ENCODE measurements at regions not wholly inside any gene's neighbourhood (a gene's known extent, or its start where the extent isn't known, plus 50 kb on each side); places are given as distances from the start of the nearest gene placed in this dataset.

GRCh38 chr12:111072299-111072698 lies 151.9 kb upstream of the MYL2 start:
- TF ChIP-seq CTCF (conservative IDR thresholded peaks at IDR 0.05) = no peak
- H3K27ac ChIP-seq = peak overlapping the region; percentile 93

DNA sequence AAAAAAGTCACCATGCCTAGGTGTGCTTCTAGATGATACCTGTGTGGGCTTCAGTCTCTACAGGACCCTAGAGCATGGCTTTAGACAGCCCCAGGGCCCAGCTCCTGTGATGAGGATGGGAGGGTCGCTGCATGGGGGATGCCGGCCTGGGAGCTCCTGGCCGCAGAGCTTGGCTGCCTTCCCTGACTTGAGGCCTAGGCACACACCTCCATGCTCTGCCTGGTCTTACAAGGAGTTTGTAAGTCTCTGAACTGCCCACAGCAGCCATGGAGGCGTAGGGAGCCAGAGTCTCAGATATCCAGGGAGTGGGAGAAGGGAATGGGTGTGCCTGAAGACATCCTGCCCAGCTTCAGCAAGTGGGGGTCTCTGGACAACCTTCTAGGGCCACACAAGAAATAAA lies 149.5 kb upstream of the MYL2 start:
- H3K27ac ChIP-seq = peak overlapping the region; percentile 93
- no peak for TF ChIP-seq CTCF (conservative IDR thresholded peaks at IDR 0.05)

DNA sequence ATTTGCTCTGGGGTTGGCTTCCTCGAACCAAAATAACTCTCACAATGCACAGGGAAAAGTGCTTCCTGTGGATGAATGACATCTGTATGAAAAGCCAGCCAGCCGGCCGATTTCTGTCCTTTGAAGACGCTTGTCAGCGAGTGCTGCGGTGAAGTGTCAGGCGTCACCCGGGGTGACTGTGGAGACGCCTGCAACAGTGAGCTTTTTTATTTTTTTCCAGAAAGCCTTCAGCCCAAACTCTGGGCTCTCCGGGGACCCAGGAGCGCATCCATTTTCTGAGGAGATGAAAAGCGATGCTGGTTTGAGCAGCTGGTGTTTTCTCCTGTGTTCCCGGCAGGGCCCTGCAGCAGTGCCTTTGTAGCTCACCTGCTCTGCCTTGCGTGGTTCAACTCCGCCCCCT lies 147.9 kb upstream of the MYL2 start:
- TF ChIP-seq CTCF (conservative IDR thresholded peaks at IDR 0.05) = no peak
- peak overlapping the region; percentile 93 for H3K27ac ChIP-seq

DNA sequence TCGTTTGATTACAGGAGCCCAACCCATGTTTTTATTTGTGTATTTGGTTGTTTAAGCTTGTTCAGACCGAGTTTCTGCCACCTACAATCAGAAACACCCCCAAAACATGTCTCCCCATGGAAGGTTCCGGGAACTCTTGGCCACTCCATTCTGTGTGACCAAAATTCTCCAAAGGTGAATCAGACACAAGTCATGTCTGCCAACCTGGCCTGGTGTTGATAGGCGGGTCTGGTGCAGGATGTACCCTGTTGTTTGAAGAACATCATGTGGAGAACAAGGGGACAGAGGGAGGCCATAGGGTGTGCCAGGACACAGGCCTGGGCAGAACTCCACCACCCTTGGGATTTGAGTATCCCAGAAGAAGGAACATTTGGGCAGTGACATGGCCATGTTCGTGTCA lies 147.1 kb upstream of the MYL2 start:
- peak overlapping the region; percentile 93 for H3K27ac ChIP-seq
- TF ChIP-seq CTCF (conservative IDR thresholded peaks at IDR 0.05) = no peak

- TF ChIP-seq CTCF (conservative IDR thresholded peaks at IDR 0.05) = no peak
- peak overlapping the region; percentile 93 for H3K27ac ChIP-seq
Observed at GRCh38 chr12:111066744-111067437, 146.5 kb upstream of the MYL2 start.

DNA sequence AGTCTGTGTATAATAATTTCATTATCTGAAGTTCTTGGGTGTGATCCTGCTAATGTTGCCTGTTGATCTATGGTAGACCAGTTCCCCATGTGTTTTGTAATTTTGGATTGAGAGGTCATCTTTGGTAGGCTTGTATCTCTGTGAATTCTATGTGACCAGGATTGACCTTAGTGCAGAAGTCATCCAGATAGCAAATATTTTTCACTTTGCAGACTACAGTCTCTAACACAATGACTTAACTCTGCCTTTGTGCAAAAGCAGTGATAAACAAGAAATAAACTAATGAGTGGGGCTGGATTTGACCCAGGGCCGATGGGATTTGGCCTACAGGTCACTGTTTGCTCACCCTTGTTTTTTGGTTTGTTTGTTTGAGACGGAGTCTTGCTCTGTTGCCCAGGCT lies 144.6 kb upstream of the MYL2 start:
- H3K27ac ChIP-seq = 0 out of 2 replicates have a peak overlapping the region, but pooled peaks have one; percentile 1

GRCh38 chr12:111064154-111064553 lies 143.8 kb upstream of the MYL2 start:
- no peak for TF ChIP-seq CTCF (conservative IDR thresholded peaks at IDR 0.05)
- no peak overlapping the region for H3K27ac ChIP-seq

More for the DNA sequence above, 144.6 kb upstream of the MYL2 start:
- TF ChIP-seq CTCF (conservative IDR thresholded peaks at IDR 0.05) = no peak
